Kidney (tissue), 13 donors: ENCODE measurements at regions not wholly inside any gene's neighbourhood (a gene's known extent, or its start where the extent isn't known, plus 50 kb on each side); places are given as distances from the start of the nearest gene placed in this dataset.

Source experiments
- DNase-seq, 5 donors: peaks; one replicate each; pipeline ENCODE4 v3.0.0-alpha.2; 2013 to 2020
- FAIRE-seq: peaks from 2 replicates; lab custom pipeline; 2012; peaks lifted over from hg19 to GRCh38; lab: Jason Lieb, UNC
- H3K27ac ChIP-seq, 2 donors: one replicate each; pipeline ENCODE4 v1.7.0; 2013; ENCODE audit warnings: low read depth in 2 of 2, low read length in 2 of 2, inconsistent platforms in 1 of 2
- H3K27me3 ChIP-seq: one replicate; pipeline ENCODE4 v1.7.1; 2013; ENCODE audit warnings: low read length, inconsistent platforms; ENCODE audit not compliant: control insufficient read depth, insufficient read depth
- H3K36me3 ChIP-seq, 3 donors: one replicate each; pipeline versions ENCODE4 v1.7.0 to v1.7.1; 2013; ENCODE audit warnings: low read length in 3 of 3, control low read depth in 1 of 3, inconsistent platforms in 1 of 3; ENCODE audit not compliant: insufficient read depth in 3 of 3, control insufficient read depth in 2 of 3
- H3K4me1 ChIP-seq, 3 donors: one replicate each; pipeline versions ENCODE4 v1.7.0 to v1.7.1; 2013; ENCODE audit warnings: low read length in 3 of 3, inconsistent platforms in 1 of 3, low read depth in 1 of 3; ENCODE audit not compliant: control insufficient read depth in 2 of 3, insufficient read depth in 2 of 3
- H3K4me3 ChIP-seq, 3 donors: one replicate each; pipeline versions ENCODE4 v1.7.0 to v1.8.1; 2013; ENCODE audit warnings: low read length in 3 of 3, control low read depth in 1 of 3, inconsistent platforms in 1 of 3
- H3K9ac ChIP-seq, 3 donors: one replicate each; pipeline versions ENCODE4 v1.7.0 to v1.7.1; 2013; ENCODE audit warnings: low read length in 3 of 3, control low read depth in 1 of 3, inconsistent platforms in 1 of 3
- H3K9me3 ChIP-seq, 3 donors: one replicate each; pipeline versions ENCODE4 v1.7.0 to v1.7.1; 2013; ENCODE audit warnings: low read length in 3 of 3, control low read depth in 1 of 3, inconsistent platforms in 1 of 3; ENCODE audit not compliant: control insufficient read depth in 2 of 3, insufficient read depth in 1 of 3
- intact Hi-C: fragments of 100-400 bp; cut with DNase I; formaldehyde crosslinking; loops from one replicate; pipeline ENCODE4 v1.11.1; 2022
- TF ChIP-seq, protein P1 (sequence below): IDR thresholded peaks from 3 replicates; pipeline ENCODE4 v1.5.1; 2012; ENCODE audit warnings: mild to moderate bottlenecking, moderate library complexity, borderline replicate concordance; ENCODE audit not compliant: insufficient read depth; ENCODE audit errors: extremely low read depth
- donor health status: control.
- donor health status: control.
- donor health status: control.
- donor health status: control.
- donor health status: control.
- donor health status: DM: yes; HTN: yes; CAD: no.
- donor health status: Normal renal cell carcinoma (clear cell type).

DNA sequence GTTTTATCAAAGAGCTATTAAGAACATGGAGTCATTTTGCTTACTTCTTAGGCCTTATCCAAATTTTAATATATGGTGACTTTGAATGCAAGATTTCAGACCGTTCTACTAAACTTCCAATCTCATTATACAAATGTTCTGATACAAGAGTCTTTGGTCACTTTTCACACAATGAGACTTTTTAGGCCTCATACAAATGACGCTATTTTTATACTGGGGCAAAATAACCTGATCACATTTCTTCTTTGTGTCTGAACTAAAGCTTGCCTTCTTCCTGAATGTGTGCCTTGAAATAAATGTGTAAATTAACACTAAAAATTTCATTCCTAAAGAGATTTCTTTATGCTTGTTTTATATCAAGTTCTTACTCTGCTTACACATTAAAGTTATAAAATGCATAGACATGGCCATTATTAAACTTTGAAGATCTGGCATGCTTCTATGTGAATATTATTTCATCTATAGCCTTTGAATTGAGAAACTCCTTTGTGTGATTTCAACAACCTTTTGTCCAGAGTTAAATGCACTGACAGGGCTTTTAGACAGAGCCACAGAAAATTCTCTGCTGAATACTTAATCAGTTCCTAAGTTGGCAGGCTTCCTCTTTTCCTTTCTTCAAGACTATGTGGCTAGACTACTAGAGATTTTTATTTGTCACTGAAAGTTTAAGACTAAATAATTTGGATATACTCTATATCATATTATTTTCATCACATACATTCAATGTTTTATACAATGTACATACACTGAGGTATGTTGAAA lies 86.1 kb downstream of the EDNRB start:
- no peaks in the 10 kb centered on the region for H3K4me1 ChIP-seq
- FAIRE-seq (peak; percentile 29), DNase-seq (no peak)
- H3K27ac ChIP-seq, result no peak overlapping the region
- intact Hi-C loops, result no loop called here
- H3K27me3 ChIP-seq, result no peaks in the 10 kb centered on the region
- no peaks in the 10 kb centered on the region for H3K9me3 ChIP-seq
- H3K9ac ChIP-seq, result no peak overlapping the region
- no peaks in the 10 kb centered on the region for H3K36me3 ChIP-seq
- TF ChIP-seq, protein P1, sequence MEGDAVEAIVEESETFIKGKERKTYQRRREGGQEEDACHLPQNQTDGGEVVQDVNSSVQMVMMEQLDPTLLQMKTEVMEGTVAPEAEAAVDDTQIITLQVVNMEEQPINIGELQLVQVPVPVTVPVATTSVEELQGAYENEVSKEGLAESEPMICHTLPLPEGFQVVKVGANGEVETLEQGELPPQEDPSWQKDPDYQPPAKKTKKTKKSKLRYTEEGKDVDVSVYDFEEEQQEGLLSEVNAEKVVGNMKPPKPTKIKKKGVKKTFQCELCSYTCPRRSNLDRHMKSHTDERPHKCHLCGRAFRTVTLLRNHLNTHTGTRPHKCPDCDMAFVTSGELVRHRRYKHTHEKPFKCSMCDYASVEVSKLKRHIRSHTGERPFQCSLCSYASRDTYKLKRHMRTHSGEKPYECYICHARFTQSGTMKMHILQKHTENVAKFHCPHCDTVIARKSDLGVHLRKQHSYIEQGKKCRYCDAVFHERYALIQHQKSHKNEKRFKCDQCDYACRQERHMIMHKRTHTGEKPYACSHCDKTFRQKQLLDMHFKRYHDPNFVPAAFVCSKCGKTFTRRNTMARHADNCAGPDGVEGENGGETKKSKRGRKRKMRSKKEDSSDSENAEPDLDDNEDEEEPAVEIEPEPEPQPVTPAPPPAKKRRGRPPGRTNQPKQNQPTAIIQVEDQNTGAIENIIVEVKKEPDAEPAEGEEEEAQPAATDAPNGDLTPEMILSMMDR, result no peak
- H3K4me3 ChIP-seq, result no peak overlapping the region

DNA sequence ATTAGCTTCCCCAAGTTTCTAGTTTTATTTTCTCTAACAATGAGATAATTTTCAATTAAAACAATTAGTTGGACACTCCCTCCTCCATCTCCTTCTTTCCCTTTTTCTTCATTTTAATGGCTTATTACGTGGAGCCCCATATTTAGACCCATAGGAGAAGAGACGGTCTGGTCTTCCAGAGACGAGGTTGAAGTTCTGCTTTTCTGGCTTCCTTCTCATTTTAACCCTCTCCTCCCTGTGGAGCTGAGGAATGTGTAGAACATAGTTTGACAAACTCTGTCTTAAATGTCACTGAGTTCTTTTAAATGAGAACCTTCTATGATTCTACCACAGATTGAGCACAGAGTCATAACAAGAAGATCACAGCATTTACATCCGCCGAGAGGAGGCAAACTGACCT lies 86.8 kb downstream of the EDNRB start:
- H3K4me1 ChIP-seq, result no peaks in the 10 kb centered on the region
- intact Hi-C loops, result no loop called here
- no peak overlapping the region for H3K4me3 ChIP-seq
- no peaks in the 10 kb centered on the region for H3K36me3 ChIP-seq
- FAIRE-seq, result no peak
- no peak overlapping the region for H3K27ac ChIP-seq
- TF ChIP-seq, protein P1, result no peak
- H3K27me3 ChIP-seq, result no peaks in the 10 kb centered on the region
- H3K9me3 ChIP-seq, result no peaks in the 10 kb centered on the region
- H3K9ac ChIP-seq, result no peak overlapping the region
- DNase-seq, result no peak

DNA sequence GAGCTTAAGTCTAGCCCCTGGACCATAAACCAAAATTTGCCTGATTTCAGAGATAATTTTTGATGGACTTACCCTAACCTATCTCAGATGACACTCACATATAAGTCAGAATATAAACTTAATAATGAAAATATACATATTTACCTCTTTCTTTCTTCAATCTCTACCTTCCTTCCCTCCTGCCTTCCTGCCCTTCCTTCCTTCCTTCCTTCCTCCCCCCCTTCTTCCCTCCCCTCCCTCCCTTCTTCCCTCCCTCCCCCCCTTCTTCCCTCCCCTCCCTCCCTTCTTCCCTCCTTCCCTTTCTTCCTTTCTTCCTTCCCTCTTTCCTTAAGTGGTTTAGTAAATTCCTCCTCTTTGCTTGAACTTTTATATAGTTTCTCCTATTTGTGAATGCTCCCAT lies 88.7 kb downstream of the EDNRB start:
- TF ChIP-seq, protein P1, result no peak
- intact Hi-C loops, result no loop called here
- Histone ChIP-seq H3K4me1 (no peaks in the 10 kb centered on the region), H3K9me3 (no peaks in the 10 kb centered on the region), H3K27me3 (no peaks in the 10 kb centered on the region), H3K4me3 (no peak overlapping the region), H3K9ac (no peak overlapping the region), H3K36me3 (no peaks in the 10 kb centered on the region), H3K27ac (no peak overlapping the region)
- DNase-seq, result no peak
- no peak for FAIRE-seq
